Lower leg skin (tissue), 4 donors: ENCODE measurements at regions not wholly inside any gene's neighbourhood (a gene's known extent, or its start where the extent isn't known, plus 50 kb on each side); places are given as distances from the start of the nearest gene placed in this dataset.

Experiments used
- DNase-seq, 2 donors: peaks; one replicate each; pipeline ENCODE4 v3.0.0-alpha.2; 2019; ENCODE audit warnings: low spot score in 2 of 2
- H3K4me3 ChIP-seq: fragments of 200-600 bp; sonication (generic); 2 replicates; pipeline ENCODE4 v1.5.1; 2017; ENCODE audit warnings: mild to moderate bottlenecking, low read depth; ENCODE audit not compliant: poor library complexity, severe bottlenecking
- POLR2A ChIP-seq, 2 donors: fragments of 450-650 bp; IDR thresholded peaks; one replicate each; pipeline ENCODE4 v1.6.1; 2016 to 2017; ENCODE audit warnings: antibody characterized with exemption in 2 of 2, mild to moderate bottlenecking in 1 of 2, moderate library complexity in 1 of 2
- whole genome bisulfite sequencing, 2 donors: methylation state at CpG; one replicate each; pipeline ENCODE4 v1.1.5; 2018; 5-methylcytosine and 5-hydroxymethylcytosine counted together
- intact Hi-C: fragments of 100-400 bp; cut with DNase I; formaldehyde crosslinking; loops from one replicate; pipeline ENCODE4 v1.15.0; 2023; ENCODE audit warnings: low total_unique reads
- TF ChIP-seq, protein P1 (sequence below), 3 donors: fragments of 450-650 bp; IDR thresholded peaks; one replicate each; pipeline ENCODE4 v1.5.1; 2016; ENCODE audit warnings: antibody characterized with exemption in 3 of 3, mild to moderate bottlenecking in 3 of 3, moderate library complexity in 2 of 3

DNA sequence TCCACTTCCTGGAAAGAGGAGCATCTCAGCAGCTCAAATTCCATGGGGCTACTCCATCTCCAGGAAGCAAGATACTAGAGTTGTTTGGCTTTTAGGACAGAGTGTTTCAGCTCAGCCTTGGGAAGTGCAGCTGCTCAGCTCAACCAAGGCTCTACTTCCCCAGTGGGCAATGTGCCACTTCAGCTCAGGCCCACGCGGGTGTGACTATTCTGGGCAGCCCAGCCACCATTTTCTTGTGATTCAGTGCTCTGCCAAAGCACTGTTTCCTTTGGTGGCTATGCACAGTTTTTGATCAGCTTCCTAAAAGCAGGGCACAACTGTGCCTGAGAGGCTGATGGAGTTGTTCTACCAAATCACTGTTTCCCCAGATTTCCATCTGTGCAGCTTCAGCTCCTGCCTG lies 1104.9 kb upstream of the TMPRSS15 start:
- no peak overlapping the region for H3K4me3 ChIP-seq
- WGBS, 2 donors = 89 to 94% methylated on average over 2 of the region's 2 CpGs
- intact Hi-C loops = no loop called here
- DNase-seq = no peak
- TF ChIP-seq, protein P1, sequence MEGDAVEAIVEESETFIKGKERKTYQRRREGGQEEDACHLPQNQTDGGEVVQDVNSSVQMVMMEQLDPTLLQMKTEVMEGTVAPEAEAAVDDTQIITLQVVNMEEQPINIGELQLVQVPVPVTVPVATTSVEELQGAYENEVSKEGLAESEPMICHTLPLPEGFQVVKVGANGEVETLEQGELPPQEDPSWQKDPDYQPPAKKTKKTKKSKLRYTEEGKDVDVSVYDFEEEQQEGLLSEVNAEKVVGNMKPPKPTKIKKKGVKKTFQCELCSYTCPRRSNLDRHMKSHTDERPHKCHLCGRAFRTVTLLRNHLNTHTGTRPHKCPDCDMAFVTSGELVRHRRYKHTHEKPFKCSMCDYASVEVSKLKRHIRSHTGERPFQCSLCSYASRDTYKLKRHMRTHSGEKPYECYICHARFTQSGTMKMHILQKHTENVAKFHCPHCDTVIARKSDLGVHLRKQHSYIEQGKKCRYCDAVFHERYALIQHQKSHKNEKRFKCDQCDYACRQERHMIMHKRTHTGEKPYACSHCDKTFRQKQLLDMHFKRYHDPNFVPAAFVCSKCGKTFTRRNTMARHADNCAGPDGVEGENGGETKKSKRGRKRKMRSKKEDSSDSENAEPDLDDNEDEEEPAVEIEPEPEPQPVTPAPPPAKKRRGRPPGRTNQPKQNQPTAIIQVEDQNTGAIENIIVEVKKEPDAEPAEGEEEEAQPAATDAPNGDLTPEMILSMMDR (IDR thresholded peaks at IDR 0.05) = no peak
- TF ChIP-seq POLR2A (IDR thresholded peaks at IDR 0.05) = no peak

- intact Hi-C loops = no loop called here
- TF ChIP-seq, protein P1 (IDR thresholded peaks at IDR 0.05) = no peak
- TF ChIP-seq POLR2A (IDR thresholded peaks at IDR 0.05) = no peak
- no peak for DNase-seq
- no peak overlapping the region for H3K4me3 ChIP-seq
- WGBS, 2 donors = 62 to 72% methylated on average over 3 of the region's 3 CpGs
Observed at GRCh38 chr21:19508844-19509243, 1105.3 kb upstream of the TMPRSS15 start.

- WGBS, 2 donors = 87 to 93% methylated on average over 4 of the region's 4 CpGs
- no peak for DNase-seq
- no peak overlapping the region for H3K4me3 ChIP-seq
- TF ChIP-seq, protein P1 (IDR thresholded peaks at IDR 0.05) = no peak
- TF ChIP-seq POLR2A (IDR thresholded peaks at IDR 0.05) = no peak
- intact Hi-C loops = no loop called here
Observed at GRCh38 chr21:19510057-19510456, 1106.5 kb upstream of the TMPRSS15 start.

DNA sequence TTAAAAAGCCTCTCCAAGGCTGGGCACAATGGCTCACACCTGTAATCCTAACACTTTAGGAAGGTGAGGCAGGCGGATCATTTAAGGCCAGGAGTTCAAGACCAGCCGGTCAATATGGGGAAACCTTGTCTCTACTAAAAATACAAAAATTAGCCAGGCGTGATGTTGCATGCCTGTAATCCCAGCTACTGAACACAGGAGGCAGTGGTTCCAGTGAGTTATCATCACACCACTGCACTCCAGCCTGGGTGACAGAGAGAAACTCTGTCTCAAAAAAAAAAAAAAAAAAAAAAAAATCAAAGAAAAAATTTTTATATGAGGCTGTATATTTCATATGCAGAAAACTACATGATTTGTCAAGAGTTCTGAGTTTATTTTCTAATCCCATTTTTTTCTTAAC lies 1107.1 kb upstream of the TMPRSS15 start:
- intact Hi-C loops = no loop called here
- no peak overlapping the region for H3K4me3 ChIP-seq
- 88 to 91% methylated on average over 3 of the region's 3 CpGs for WGBS, 2 donors
- TF ChIP-seq POLR2A (IDR thresholded peaks at IDR 0.05) = no peak
- TF ChIP-seq, protein P1 (IDR thresholded peaks at IDR 0.05) = no peak
- no peak for DNase-seq

DNA sequence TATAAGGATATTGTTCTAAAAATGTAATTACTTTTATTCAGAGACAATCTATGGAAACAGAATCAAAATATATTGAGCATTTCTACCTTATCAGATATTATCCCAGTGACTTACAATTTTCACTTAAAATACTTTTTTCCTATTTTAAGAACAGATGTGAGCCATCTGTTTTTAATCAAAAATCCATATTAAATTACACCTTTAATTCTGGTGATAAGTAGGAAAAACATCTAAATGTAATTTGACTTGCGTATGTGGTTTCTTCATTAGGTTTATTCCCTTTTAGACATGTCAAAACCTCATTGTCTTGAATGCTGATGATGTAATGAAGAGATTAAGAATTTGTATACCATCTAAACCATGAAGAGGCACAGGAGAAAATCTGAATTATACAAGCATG lies 1118.8 kb upstream of the TMPRSS15 start:
- 38 to 89% methylated on average over 1 of the region's 1 CpG for WGBS, 2 donors
- H3K4me3 ChIP-seq = no peak overlapping the region
- DNase-seq = no peak
- TF ChIP-seq, protein P1 (IDR thresholded peaks at IDR 0.05) = no peak
- no peak for TF ChIP-seq POLR2A (IDR thresholded peaks at IDR 0.05)
- intact Hi-C loops = loop anchor here (5.0 kb wide), 1 partner anchor 680 kb away; no protein-coding TSS in a partner anchor

DNA sequence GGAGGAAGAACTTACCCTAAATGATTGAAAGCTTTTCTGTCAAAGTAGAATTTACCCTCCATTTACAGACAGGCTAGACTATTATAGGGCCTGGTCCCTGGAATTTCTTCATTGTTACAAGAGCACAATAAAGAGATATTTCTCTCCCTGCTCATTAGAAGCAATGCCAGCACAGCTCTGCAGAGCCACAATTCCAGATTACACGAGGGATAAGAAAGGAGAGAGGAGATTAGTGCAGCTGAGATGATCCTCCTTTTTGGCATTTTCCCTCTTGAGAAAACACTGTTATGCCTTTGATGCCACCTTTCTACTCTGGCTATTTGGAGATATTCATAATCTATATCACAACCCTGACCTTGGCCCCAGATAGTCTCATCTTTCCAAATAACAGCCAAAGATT lies 1119.5 kb upstream of the TMPRSS15 start:
- 33 to 36% methylated on average over 1 of the region's 1 CpG for WGBS, 2 donors
- DNase-seq = no peak
- intact Hi-C loops = loop anchor here (5.0 kb wide), 1 partner anchor 679 kb away; no protein-coding TSS in a partner anchor
- no peak overlapping the region for H3K4me3 ChIP-seq
- TF ChIP-seq POLR2A (IDR thresholded peaks at IDR 0.05) = no peak
- TF ChIP-seq, protein P1 (IDR thresholded peaks at IDR 0.05) = no peak
